ENCODE measurements at regions not wholly inside any gene's neighbourhood (a gene's known extent, or its start where the extent isn't known, plus 50 kb on each side); places are given as distances from the start of the nearest gene placed in this dataset.

GRCh38 chr4:26127851-26128337 is 192.9 kb upstream of the RBPJ start:
- TF ChIP-seq EP300 (IDR thresholded peaks at IDR 0.05): no peak
- TF ChIP-seq CTCF (IDR thresholded peaks at IDR 0.05): peak in 1 of 6 experiments; percentile 8
- no peak for TF ChIP-seq POLR2A (IDR thresholded peaks at IDR 0.05)
- TF ChIP-seq POLR2AphosphoS5 (IDR thresholded peaks at IDR 0.05): no peak
- Histone ChIP-seq H3K36me3 (no peaks in the 10 kb centered on the region), H3K9me3 (no peaks in the 10 kb centered on the region), H3K4me1 (no peaks in the 10 kb centered on the region), H3K27me3 (no peaks in the 10 kb centered on the region), H3K27ac (no peak overlapping the region), H3K4me3 (no peak overlapping the region)
- peak in 1 of 2 donors; percentile 35 for ATAC-seq (ENCODE audit: low FRiP score in 2 of 2)
- DNase-seq: peak in 1 of 2 donors; percentile 35

DNA sequence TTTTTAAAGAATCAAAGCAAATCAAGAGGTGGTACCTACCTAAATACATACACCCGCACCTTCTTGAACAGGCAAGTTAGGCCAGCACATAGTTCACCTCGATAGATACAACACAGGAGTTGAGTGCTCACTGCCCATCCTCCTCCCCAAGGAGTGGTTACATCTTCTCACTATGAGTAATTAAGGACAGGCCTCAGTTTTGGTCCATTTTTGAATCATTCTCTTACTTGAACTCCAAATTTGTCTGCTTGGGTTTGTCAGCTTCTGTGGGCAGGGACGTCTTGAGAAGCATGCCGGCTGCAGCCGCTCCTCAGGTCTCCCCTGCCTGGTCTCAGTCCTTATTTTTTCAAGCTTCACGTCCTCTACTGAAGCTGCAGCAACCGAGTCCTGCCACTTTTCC is 190.6 kb upstream of the RBPJ start:
- 91 to 93% methylated on average over 7 of the region's 7 CpGs for WGBS, 2 donors
- TF ChIP-seq POLR2AphosphoS5 (IDR thresholded peaks at IDR 0.05) (no peak), POLR2A (IDR thresholded peaks at IDR 0.05) (no peak), CTCF (IDR thresholded peaks at IDR 0.05) (no peak), EP300 (IDR thresholded peaks at IDR 0.05) (no peak)
- H3K36me3 ChIP-seq: no peaks in the 10 kb centered on the region
- H3K9me3 ChIP-seq: no peaks in the 10 kb centered on the region
- no peak overlapping the region for H3K4me3 ChIP-seq
- no peaks in the 10 kb centered on the region for H3K27me3 ChIP-seq
- ATAC-seq (ENCODE audit: low FRiP score in 2 of 2) (no peak), DNase-seq (no peak)
- no peak overlapping the region for H3K27ac ChIP-seq
- H3K4me1 ChIP-seq: no peaks in the 10 kb centered on the region

DNA sequence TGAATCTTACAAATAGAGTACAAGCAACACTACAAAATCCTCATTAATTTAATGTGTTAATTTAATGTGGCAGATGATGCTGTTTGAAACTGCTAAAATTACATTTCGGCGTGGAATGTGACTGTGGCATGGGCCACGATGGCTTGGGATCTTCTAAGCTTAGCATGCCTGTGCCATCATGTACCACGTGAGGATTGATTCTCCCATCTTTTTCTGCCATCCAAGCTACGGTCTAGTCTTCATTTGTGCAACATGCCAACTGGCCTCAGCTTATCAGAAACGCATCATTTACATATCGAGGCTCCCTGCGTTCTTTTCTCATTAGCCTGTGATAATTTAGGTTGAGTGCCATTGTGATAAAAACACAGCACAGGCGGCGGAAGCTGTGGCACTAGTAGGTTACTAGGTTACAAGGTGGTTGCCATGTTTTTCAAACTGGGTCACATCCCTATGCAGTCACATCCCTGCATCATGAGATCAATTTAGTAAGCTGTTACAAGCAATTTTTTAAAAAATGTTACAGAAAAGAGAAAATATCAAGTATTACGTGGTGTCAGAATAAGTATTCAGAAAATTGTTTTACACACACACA is 189.9 kb upstream of the RBPJ start:
- Histone ChIP-seq H3K4me3 (no peak overlapping the region), H3K9me3 (no peaks in the 10 kb centered on the region), H3K27me3 (no peaks in the 10 kb centered on the region), H3K27ac (no peak overlapping the region), H3K4me1 (no peaks in the 10 kb centered on the region), H3K36me3 (no peaks in the 10 kb centered on the region)
- TF ChIP-seq EP300 (IDR thresholded peaks at IDR 0.05) (no peak), POLR2AphosphoS5 (IDR thresholded peaks at IDR 0.05) (no peak), CTCF (IDR thresholded peaks at IDR 0.05) (no peak), POLR2A (IDR thresholded peaks at IDR 0.05) (no peak)
- no peak for ATAC-seq (ENCODE audit: low FRiP score in 2 of 2)
- no peak for DNase-seq
- 84 to 87% methylated on average over 11 of the region's 11 CpGs for WGBS, 2 donors

- Histone ChIP-seq H3K36me3 (no peaks in the 10 kb centered on the region), H3K4me3 (no peak overlapping the region), H3K9me3 (no peaks in the 10 kb centered on the region), H3K27me3 (no peaks in the 10 kb centered on the region), H3K4me1 (no peaks in the 10 kb centered on the region), H3K27ac (no peak overlapping the region)
- 57 to 65% methylated on average over 6 of the region's 6 CpGs for WGBS, 2 donors
- DNase-seq (no peak), ATAC-seq (ENCODE audit: low FRiP score in 2 of 2) (no peak)
- no peak for TF ChIP-seq POLR2A (IDR thresholded peaks at IDR 0.05)
- no peak for TF ChIP-seq EP300 (IDR thresholded peaks at IDR 0.05)
- no peak for TF ChIP-seq POLR2AphosphoS5 (IDR thresholded peaks at IDR 0.05)
- no peak for TF ChIP-seq CTCF (IDR thresholded peaks at IDR 0.05)
Measured at GRCh38 chr4:26131711-26132110, 189.1 kb upstream of the RBPJ start.

DNA sequence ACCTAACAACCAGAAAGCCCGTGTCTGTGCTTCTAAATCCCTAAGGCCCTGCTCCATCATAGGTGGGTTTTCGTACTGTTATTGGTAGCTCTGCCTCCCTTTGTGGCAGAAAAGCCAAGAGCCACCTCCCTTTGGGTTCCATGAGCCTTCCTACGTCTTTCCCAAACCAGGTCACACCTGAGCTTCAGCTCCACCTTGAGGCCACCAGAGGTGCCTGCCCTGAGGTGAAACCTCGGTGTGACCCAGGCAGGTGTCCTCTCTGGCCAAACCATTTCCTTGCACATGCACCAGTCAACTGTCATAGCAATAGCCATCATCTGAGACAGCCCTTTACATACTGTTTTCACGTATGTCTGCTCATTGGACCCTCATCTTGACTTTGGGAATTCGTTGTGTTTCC is 188.0 kb upstream of the RBPJ start:
- TF ChIP-seq EP300 (IDR thresholded peaks at IDR 0.05) (no peak), POLR2AphosphoS5 (IDR thresholded peaks at IDR 0.05) (no peak), CTCF (IDR thresholded peaks at IDR 0.05) (no peak), POLR2A (IDR thresholded peaks at IDR 0.05) (no peak)
- DNase-seq (no peak), ATAC-seq (ENCODE audit: low FRiP score in 2 of 2) (no peak)
- Histone ChIP-seq H3K36me3 (no peaks in the 10 kb centered on the region), H3K4me1 (no peaks in the 10 kb centered on the region), H3K9me3 (no peaks in the 10 kb centered on the region), H3K27ac (no peak overlapping the region), H3K27me3 (no peaks in the 10 kb centered on the region), H3K4me3 (no peak overlapping the region)
- 88 to 94% methylated on average over 6 of the region's 6 CpGs for WGBS, 2 donors
